ENCODE measurements at regions not wholly inside any gene's neighbourhood (a gene's known extent, or its start where the extent isn't known, plus 50 kb on each side); places are given as distances from the start of the nearest gene placed in this dataset.
"Not testable (repeated sequence)": the region's sequence is repeated elsewhere in the genome, so short reads cannot be mapped to it uniquely, and the experiment has no call there.

GRCh38 chr6:113366505-113366904, 490.6 kb upstream of the MARCKS start:
- Mint-ChIP-seq H3K4me1 (ENCODE audit: low read depth) (peaks cover 70% of the 10 kb centered on the region), H3K36me3 (ENCODE audit: low read depth) (peaks cover 23% of the 10 kb centered on the region), H3K9me3 (no peaks in the 10 kb centered on the region), H3K4me3 (no peak overlapping the region), H3K27me3 (ENCODE audit: insufficient read depth) (no peaks in the 10 kb centered on the region), H3K27ac (peak overlapping the region; percentile 81)
- no peak for DNase-seq
- no peak for TF ChIP-seq CTCF (IDR thresholded peaks at IDR 0.05)

GRCh38 chr6:113370508-113371502, 486.3 kb upstream of the MARCKS start:
- H3K4me1 Mint-ChIP-seq (ENCODE audit: low read depth) = peaks cover 62% of the 10 kb centered on the region
- H3K4me3 Mint-ChIP-seq = no peak overlapping the region
- no peaks in the 10 kb centered on the region for H3K27me3 Mint-ChIP-seq (ENCODE audit: insufficient read depth)
- no peak for TF ChIP-seq CTCF (IDR thresholded peaks at IDR 0.05)
- DNase-seq = no peak
- H3K9me3 Mint-ChIP-seq = no peaks in the 10 kb centered on the region
- no peak overlapping the region; the same call in 1 of the 2 replicates for H3K27ac Mint-ChIP-seq
- H3K36me3 Mint-ChIP-seq (ENCODE audit: low read depth) = peaks cover 45% of the 10 kb centered on the region

GRCh38 chr6:113375466-113375865, 481.7 kb upstream of the MARCKS start:
- not testable (repeated sequence) for H3K9me3 Mint-ChIP-seq; DNase-seq; H3K27me3 Mint-ChIP-seq (ENCODE audit: insufficient read depth)
- Mint-ChIP-seq H3K36me3 (ENCODE audit: low read depth) (peaks cover 22% of the 10 kb centered on the region), H3K4me3 (peak overlapping the region; percentile 80), H3K4me1 (ENCODE audit: low read depth) (peaks cover 85% of the 10 kb centered on the region), H3K27ac (peak overlapping the region; percentile 96)

GRCh38 chr6:113375950-113376846, 480.9 kb upstream of the MARCKS start:
- no peaks in the 10 kb centered on the region; the same call in 1 of the 2 replicates for H3K27me3 Mint-ChIP-seq (ENCODE audit: insufficient read depth)
- H3K4me3 Mint-ChIP-seq = peak overlapping the region; percentile 80
- H3K4me1 Mint-ChIP-seq (ENCODE audit: low read depth) = peaks cover 86% of the 10 kb centered on the region
- no peaks in the 10 kb centered on the region for H3K9me3 Mint-ChIP-seq
- peak overlapping the region; percentile 96 for H3K27ac Mint-ChIP-seq
- H3K36me3 Mint-ChIP-seq (ENCODE audit: low read depth) = peaks cover 22% of the 10 kb centered on the region
- no peak for TF ChIP-seq CTCF (IDR thresholded peaks at IDR 0.05)
- peak; percentile 82 for DNase-seq

- H3K27me3 Mint-ChIP-seq (ENCODE audit: insufficient read depth) = no peaks in the 10 kb centered on the region; the same call in 1 of the 2 replicates
- DNase-seq = no peak
- no peak for TF ChIP-seq CTCF (IDR thresholded peaks at IDR 0.05)
- H3K4me1 Mint-ChIP-seq (ENCODE audit: low read depth) = peaks cover 86% of the 10 kb centered on the region
- no peaks in the 10 kb centered on the region for H3K9me3 Mint-ChIP-seq
- H3K27ac Mint-ChIP-seq = peak overlapping the region; percentile 96
- H3K4me3 Mint-ChIP-seq = peak overlapping the region; percentile 33; the same call in 1 of the 2 replicates
- H3K36me3 Mint-ChIP-seq (ENCODE audit: low read depth) = peaks cover 22% of the 10 kb centered on the region
Measured at GRCh38 chr6:113376847-113377165, 480.3 kb upstream of the MARCKS start.

All from HFFc6 (cell line).